GM12872 (cell line): ENCODE measurements at regions not wholly inside any gene's neighbourhood (a gene's known extent, or its start where the extent isn't known, plus 50 kb on each side); places are given as distances from the start of the nearest gene placed in this dataset.

Source experiments
- TF ChIP-seq, protein P1 (sequence below): IDR thresholded peaks from 3 replicates; pipeline ENCODE4 v1.5.1; 2011; ENCODE audit warnings: low read depth, mild to moderate bottlenecking, low read length, moderate library complexity; ENCODE audit not compliant: insufficient read depth

DNA sequence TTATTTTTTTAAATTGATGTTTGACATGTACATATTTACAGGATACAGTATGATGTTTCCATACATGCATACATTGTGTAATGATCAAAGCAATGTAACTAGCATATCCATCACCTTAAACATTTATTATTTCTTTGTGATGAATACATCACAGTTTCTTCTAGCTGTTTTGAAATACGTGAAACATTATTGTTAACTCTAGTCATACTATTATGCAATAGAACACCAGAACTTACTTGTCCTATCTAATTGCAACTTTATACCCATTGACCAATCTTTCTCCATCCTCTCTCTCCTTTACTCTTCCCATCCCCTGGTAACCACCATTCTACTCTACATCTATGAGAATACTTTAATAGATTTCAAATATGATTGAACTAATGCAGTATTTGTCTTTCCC, 1942.7 kb downstream of the PCDH9 start:
- TF ChIP-seq, protein P1, sequence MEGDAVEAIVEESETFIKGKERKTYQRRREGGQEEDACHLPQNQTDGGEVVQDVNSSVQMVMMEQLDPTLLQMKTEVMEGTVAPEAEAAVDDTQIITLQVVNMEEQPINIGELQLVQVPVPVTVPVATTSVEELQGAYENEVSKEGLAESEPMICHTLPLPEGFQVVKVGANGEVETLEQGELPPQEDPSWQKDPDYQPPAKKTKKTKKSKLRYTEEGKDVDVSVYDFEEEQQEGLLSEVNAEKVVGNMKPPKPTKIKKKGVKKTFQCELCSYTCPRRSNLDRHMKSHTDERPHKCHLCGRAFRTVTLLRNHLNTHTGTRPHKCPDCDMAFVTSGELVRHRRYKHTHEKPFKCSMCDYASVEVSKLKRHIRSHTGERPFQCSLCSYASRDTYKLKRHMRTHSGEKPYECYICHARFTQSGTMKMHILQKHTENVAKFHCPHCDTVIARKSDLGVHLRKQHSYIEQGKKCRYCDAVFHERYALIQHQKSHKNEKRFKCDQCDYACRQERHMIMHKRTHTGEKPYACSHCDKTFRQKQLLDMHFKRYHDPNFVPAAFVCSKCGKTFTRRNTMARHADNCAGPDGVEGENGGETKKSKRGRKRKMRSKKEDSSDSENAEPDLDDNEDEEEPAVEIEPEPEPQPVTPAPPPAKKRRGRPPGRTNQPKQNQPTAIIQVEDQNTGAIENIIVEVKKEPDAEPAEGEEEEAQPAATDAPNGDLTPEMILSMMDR, result no peak

DNA sequence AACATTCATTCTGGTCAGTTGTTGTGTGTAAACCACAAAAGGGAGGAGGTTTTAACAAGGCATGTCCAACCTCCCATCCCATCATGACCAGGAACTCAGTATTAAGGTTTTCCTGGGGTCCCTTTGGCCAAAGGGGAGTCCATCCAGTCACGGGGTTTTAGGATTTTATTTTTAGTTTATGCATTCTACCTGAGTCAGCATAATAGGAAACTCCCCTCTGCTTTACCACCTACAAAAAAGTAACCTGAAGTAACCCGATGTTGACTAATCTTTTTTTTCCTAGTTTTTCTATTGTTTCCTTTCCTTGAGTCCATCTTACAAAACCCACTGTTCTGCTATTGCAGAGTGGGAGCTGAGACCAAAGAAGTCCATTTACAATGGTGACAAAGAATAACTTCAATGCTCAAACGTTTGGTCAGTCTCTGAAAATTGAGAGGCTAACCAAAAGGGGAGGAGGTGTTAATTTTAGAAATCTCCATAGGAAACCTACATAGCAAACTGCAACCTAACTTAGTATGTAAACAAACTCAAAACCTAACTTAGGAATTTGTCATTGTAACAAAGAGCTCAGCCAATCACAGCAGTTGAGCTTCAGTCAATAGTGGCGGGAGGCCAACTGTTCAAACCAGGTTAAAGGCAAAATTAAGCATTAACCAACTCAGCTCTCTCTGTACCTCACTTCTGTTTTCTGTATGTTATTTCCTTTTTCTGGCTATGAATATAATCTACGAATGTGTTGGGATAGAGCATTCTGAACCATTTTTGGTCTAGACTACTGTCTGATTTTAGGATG, 1954.1 kb downstream of the PCDH9 start:
- TF ChIP-seq, protein P1, result no peak

DNA sequence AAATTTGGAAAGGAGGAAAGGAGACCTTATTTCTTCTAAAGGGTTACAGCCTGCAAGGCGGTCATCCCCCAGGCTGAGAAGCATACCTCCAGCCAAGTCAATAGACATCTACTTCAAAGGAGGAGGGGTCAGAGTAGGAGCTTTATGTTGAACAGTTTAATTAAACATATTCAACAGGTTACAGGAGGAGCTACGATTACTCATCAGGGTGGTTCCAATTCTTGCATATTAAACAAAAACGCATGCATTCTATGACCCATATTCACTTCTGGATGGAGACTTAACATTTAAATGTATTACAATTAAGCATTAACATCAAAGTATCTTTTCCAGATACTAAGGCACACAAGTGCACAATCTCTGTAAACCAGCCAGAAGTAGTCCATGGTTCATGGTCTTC, 1955.0 kb downstream of the PCDH9 start:
- TF ChIP-seq, protein P1, result no peak

DNA sequence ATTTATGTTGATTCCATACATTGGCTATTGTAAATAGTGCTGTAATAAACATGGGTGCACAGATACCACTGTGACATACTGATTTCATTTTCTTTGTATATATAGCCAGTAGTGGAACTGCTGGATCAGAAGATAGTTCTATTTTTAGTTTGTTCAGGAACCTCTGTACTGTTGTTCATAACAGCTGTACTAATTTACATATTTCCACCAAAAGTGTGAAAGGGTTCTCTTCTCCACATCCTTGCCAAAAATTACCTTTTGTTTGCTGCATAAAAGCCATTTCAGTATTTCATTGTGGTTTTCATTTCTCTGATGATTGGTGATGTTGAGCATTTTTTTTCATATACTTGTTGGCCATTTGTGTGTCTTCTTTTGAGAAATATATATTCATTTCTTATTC, 1962.1 kb downstream of the PCDH9 start:
- TF ChIP-seq, protein P1, result no peak

DNA sequence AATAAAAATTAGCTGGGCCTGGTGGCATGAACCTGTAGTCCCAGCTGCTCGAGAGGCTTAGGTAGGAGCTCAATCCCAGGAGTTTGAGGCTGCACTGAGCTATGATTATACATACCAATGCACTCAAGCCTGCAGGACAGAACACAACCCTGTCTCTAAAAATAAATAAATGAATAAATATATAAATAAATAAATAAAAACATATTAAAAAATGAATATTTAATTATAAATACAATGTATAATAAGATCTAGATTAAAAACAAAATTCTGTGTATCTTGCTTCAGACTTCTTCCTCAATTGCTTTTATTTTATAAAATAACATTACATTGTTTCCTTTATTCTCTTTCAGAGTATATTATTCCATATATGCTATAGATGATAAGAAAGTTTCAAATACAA, 1964.1 kb downstream of the PCDH9 start:
- TF ChIP-seq, protein P1, result no peak

DNA sequence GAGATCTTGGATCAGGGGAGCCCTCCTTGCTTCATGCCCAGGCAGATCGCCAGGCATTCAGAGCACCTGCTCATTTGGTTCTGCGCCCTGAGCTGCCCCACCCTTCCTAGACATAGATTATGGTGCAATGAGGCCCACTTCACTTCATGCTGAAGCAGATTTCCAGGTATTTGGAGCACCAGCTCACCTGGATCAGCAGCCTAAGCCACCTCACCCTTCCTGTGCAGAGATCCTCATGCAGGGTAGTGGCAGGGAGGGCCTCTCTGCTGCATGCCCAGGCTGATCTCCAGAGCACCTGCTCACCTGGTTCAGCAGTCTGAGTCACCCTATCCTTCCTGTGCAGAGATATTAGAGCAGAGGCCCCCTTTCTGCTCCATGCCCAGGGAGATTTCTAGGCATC, 1966.1 kb downstream of the PCDH9 start:
- TF ChIP-seq, protein P1, result no peak

DNA sequence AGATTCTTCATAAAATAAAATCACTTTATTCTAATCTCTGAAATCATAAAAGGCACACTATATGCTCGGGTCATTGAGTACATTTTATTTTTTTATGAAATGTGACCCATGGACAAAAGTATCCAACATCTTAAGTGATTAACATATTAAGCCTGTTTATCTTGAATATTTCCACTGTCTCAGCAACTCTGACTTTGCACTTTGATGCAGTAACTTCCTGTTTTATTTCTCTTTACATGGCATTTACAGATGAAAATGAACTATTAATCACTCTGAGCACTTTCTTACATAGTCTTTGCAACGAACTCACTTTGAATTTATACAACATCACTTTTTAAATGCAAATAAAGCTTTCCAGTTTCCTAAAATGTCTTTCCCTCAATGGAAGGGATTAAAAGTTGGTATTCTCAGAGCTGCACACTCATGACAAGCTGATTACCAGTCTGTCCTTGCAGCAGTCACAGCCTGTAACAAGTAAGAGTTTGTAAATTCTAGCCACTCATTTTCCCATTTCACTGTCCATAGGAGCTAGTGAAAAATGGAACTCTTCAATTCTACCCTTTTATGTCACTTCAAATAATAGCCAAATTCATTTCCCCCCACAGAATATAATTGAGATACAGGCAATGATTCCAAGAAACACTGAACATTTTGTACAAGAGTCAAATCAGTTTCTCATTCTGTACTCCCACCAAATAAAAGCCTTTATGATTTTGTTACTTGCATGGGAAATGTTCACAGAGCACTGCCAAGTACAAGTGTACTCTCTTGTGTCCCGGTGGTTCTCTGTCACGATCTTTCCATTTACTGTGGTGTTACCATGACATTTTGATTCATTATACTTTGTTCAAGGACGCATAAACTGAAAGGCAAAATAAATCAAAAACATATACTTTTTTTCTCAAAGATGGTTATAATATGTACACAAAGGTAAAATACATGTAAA, 1968.9 kb downstream of the PCDH9 start:
- TF ChIP-seq, protein P1, result no peak
